Motor neuron (in vitro differentiated cells): ENCODE measurements at regions not wholly inside any gene's neighbourhood (a gene's known extent, or its start where the extent isn't known, plus 50 kb on each side); places are given as distances from the start of the nearest gene placed in this dataset.

Source experiments
- ATAC-seq, 8 experiments: fragments of 200-7000 bp; cut with Tn5 transposase; replicated peaks in 6 of 8; 2 replicates each; pipeline ENCODE4 v1.8.0; 2021; ENCODE audit warnings: mild to moderate bottlenecking in 8 of 8, moderate library complexity in 8 of 8
- H3K27ac ChIP-seq, 2 donors: fragments of 250-450 bp; sonication (Bioruptor Pico); 2 replicates each; pipeline ENCODE4 v1.9.0; 2021; ENCODE audit warnings: antibody characterized with exemption in 2 of 2, mild to moderate bottlenecking in 2 of 2, moderate library complexity in 1 of 2
- H3K4me1 ChIP-seq, 2 donors: fragments of 250-450 bp; sonication (Bioruptor Pico); replicated peaks in 1 of 2; 2 replicates each; pipeline ENCODE4 v1.6.1; 2021; ENCODE audit warnings: antibody characterized with exemption in 2 of 2, mild to moderate bottlenecking in 2 of 2, moderate library complexity in 1 of 2
- H3K4me3 ChIP-seq, 5 donors: fragments of 250-450 bp; sonication (Bioruptor Pico); 2 replicates each; pipeline ENCODE4 v1.9.0; 2021; ENCODE audit warnings: antibody characterized with exemption in 5 of 5, mild to moderate bottlenecking in 5 of 5, moderate library complexity in 4 of 5
- WGBS, 10 experiments: fragments of 450-650 bp; shearing (Covaris generic); methylation state at CpG; one replicate each; pipeline ENCODE4 v1.0.0; 2022; 5-methylcytosine and 5-hydroxymethylcytosine counted together
- in situ Hi-C, 9 experiments: fragments of 400-800 bp; cut with MboI; loops; one replicate each; pipeline ENCODE4 v1.15.0; 2021; ENCODE audit warnings: low sequenced_read_pairs in 9 of 9, low pct_unique_long_range_greater_than_20kb in 2 of 9; ENCODE audit not compliant: unreplicated experiment in 9 of 9

- Histone ChIP-seq H3K27ac (no peak overlapping the region), H3K4me1 (no peaks in the 10 kb centered on the region), H3K4me3 (no peak overlapping the region)
- in situ Hi-C loops = no loop called here
- 51 to 100% (median 93%) methylated on average over 1 to 3 of the region's 3 CpGs; no CpG with 5 or more reads in 3 of the 10 experiments for WGBS, 10 experiments
- ATAC-seq = no peak
Measured at GRCh38 chr4:14857475-14857874, 144.8 kb upstream of the CPEB2 start.

DNA sequence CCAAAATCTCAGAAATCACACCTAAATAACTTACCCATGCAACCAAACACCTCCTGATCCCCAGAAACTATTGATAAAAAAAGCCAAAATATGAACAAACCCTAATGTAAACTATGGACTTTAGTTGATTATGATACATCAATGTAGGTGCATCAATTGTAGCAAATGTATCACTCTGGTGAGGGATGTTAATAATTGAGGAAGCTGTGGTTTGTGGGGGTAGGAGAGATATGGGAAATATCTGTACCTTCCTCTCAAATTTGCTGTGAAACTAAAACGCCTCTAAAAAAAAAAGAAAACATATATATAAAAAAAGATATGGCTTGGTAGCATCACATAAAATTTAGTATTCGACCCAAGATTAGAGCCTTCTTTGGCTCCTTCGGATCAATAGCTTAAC is 144.3 kb upstream of the CPEB2 start:
- in situ Hi-C loops = no loop called here
- Histone ChIP-seq H3K4me1 (no peaks in the 10 kb centered on the region), H3K4me3 (no peak overlapping the region), H3K27ac (no peak overlapping the region)
- WGBS, 10 experiments = 69 to 92% (median 88%) methylated on average over 2 to 3 of the region's 3 CpGs; no CpG with 5 or more reads in 2 of the 10 experiments
- no peak for ATAC-seq

DNA sequence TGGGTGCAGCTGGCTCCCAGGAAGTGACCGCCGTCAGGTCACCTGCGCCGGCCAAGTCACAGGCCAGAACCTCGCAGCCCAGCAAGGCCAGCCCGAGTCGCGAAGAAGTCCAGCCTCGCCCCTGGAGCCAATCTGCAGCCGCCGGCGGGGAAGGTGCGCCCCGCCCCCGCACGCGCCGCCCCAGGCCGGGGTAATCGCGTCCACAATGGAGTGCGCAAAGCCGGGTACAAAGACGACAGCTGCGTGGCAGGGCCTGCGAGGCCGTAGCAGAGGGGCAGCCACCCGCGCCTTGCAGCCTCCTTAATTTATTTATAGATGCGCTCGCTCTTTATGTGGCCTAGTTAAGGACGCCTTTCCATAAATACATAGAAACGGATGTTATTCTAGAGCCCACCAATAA is 139.4 kb upstream of the CPEB2 start:
- no peak overlapping the region for H3K27ac ChIP-seq
- H3K4me1 ChIP-seq = peaks cover 7 to 11% of the 10 kb centered on the region in 2 donors
- WGBS, 10 experiments = 10 to 98% (median 86%) methylated on average over 2 to 13 of the region's 33 CpGs; no CpG with 5 or more reads in 6 of the 10 experiments
- ATAC-seq = peak in 6 of 8 experiments; percentile 35 to 83 (median 62)
- in situ Hi-C loops = no loop called here
- H3K4me3 ChIP-seq = no peak overlapping the region

DNA sequence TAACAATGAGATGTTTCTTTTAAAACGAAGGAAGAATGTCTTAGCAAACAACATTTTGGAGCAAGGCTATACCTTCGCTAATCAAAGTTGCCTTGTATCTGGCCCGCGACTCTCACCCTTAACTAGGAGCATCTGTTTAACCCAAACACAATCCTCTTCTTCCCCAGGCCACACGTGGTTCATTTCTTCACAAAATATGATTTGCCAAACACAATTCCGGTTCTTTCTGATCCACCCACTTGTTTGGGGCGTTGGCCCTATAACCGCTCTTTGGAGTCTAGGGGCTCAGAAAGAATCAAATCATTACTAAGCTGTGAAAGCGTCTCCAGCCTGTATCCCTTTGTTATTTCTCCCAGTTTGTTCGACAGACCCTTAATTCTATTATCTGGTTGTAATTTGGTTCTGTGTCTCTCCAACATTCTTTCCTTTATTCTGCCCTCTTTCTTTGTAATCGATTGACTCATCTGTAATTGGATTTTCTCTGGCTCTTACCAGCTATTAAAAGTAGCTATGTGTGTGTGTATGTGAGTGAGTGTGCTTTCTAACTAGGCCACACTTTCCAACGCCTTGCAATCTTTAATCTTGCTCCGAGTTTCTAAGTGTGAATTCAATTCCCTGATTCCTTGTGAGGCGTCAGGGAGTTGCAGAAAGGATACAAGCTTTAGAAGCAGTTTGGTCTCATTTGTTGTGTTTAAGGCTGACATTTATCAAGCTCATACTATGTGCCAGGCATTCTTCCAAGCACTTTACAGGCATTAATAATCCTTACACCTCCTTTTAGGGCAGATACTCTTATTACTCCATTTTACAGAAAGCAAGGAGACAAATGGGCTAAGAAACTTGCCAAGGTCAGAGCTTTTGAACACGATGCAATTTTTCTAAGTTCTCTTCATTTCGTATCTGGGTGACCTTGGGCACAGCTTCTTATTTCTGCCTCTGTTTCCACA is 138.6 kb upstream of the CPEB2 start:
- ATAC-seq = peak in 3 of 8 experiments; percentile 6 to 55 (median 35)
- in situ Hi-C loops = no loop called here
- H3K4me3 ChIP-seq = no peak overlapping the region
- H3K27ac ChIP-seq = no peak overlapping the region
- peaks cover 10 to 19% of the 10 kb centered on the region in 2 donors for H3K4me1 ChIP-seq
- 18 to 90% (median 68%) methylated on average over 7 to 16 of the region's 16 CpGs for WGBS, 10 experiments

DNA sequence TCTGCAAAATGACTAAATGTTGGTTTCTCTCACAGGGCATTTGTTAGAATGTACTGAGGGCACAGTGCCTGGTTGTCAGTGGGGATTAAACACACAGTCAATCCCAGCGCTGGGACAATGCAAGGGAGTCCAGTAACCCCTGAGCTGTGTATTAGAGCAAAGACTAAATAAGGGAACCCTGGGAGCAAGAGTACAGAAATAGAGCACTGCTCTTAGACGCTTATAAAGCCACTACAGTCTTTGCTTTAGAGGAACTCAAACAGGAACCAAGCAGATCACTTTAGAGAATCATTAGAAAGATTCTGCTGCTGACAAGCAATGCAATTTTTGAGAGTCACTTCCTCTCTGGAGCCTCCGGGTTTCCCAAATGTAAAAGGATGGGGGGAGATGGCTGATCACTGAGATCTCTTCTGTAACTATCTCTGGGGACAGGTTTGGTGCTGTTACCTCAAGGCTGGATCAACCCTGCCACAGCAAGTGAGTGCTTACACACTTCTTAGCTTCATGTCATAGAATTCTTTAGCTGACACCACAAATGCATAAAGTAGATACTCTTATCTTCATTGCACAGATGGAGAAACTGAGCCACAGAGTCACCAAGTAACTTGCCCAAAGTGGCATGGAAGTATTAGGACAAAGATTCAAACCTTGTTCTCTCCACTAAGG is 137.8 kb upstream of the CPEB2 start:
- no peak for ATAC-seq
- no peak overlapping the region for H3K27ac ChIP-seq
- WGBS, 10 experiments = 0 to 86% (median 63%) methylated on average over 1 to 2 of the region's 3 CpGs; no CpG with 5 or more reads in 3 of the 10 experiments
- in situ Hi-C loops = no loop called here
- no peak overlapping the region for H3K4me3 ChIP-seq
- peaks cover 10 to 20% of the 10 kb centered on the region in 2 donors for H3K4me1 ChIP-seq

DNA sequence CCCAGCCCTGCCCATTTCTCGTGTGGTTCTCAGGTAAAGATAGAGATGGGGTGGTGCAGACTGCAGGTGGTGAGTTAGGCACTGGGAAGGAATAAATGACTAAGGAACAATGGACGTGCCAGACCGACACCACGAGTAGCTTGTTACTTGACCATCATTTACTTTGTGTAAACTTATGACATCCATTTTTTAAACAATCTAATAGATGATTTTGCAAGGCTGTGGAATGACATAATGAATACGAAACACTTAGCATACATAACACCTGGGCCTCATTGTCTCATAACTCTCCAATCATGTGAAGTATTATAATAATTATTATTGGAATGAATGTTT is 137.3 kb upstream of the CPEB2 start:
- 49 to 100% (median 90%) methylated on average over 2 to 5 of the region's 5 CpGs; no CpG with 5 or more reads in 2 of the 10 experiments for WGBS, 10 experiments
- in situ Hi-C loops = no loop called here
- no peak overlapping the region for H3K4me3 ChIP-seq
- H3K4me1 ChIP-seq = peaks cover 10 to 20% of the 10 kb centered on the region in 2 donors
- no peak overlapping the region for H3K27ac ChIP-seq
- no peak for ATAC-seq

GRCh38 chr4:14865804-14866203 is 136.5 kb upstream of the CPEB2 start:
- no peak overlapping the region for H3K27ac ChIP-seq
- H3K4me3 ChIP-seq = no peak overlapping the region
- in situ Hi-C loops = no loop called here
- peaks cover 10 to 20% of the 10 kb centered on the region in 2 donors for H3K4me1 ChIP-seq
- ATAC-seq = peak in 1 of 8 experiments; percentile 15

DNA sequence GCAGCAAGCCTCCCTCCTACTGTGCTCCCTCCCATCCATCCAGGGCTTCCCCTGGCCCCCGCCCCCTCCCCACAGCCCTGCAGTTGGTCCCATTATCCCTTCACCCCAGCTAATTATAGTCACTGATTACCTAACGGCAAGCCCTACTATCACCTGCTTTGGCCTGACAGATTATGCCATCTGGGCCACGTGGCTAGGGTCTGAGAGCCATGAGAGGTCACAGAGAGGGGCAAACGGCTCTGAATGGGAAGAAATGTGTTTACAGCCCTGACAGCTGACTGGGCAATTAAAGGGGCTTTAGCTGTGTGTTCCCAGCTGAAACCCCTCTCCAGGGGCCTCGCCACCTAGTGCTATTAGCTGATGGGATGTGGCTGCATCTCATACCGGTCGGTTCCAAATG is 134.4 kb upstream of the CPEB2 start:
- Histone ChIP-seq H3K27ac (peak overlapping the region; percentile 25 to 52), H3K4me1 (peaks cover 10 to 20% of the 10 kb centered on the region in 2 donors), H3K4me3 (no peak overlapping the region)
- in situ Hi-C loops = no loop called here
- 8 to 73% (median 30%) methylated on average over 1 to 5 of the region's 7 CpGs; no CpG with 5 or more reads in 5 of the 10 experiments for WGBS, 10 experiments
- peak in 5 of 8 experiments; percentile 81 to 94 (median 91) for ATAC-seq

DNA sequence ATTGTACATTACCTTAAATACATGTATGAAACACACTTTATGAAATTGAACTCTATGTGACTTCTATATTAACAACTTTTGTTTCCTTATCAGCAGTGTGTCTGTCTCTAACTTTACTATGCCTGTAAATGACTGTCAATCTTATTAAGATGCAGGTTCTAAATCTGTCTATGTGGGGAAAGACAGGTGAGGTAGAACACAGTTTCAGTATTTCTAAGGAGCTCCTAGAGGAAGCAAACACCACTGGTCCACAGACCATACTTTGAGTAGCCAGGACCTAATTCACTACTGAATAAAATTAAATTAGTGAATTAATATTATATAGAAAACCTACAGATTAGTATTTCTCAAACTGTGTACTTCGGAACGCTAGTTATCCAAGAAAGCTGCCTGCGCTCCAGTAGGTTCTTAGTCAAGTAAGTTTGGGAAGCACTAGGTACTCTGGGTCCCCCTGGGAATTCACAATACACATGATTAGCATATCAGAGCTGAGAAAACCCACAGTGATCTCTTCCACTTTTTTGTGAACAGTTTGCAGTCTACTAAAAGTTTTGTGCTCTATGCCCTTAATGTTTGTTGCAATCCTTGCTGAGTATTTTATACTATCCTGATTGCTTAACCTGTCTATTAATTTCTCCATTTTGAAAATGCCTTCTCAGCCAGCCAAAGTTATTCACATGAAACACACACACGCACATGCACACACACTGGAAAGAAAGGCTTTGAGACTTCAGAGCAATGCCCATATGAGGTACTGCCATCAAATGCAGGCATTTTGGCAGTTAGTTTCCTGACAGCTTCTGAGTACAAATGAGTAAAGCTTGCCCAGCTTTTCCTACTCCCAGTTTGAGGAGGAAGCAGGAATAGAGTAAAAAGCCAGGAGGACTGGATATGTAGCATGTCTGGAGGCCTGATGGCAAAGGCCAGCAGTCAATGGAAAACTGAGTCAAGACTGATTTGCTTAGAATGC is 133.6 kb upstream of the CPEB2 start:
- H3K4me1 ChIP-seq = peaks cover 10 to 20% of the 10 kb centered on the region in 2 donors
- ATAC-seq = no peak
- peak overlapping the region in 1 of 2 donors; percentile 25 for H3K27ac ChIP-seq
- in situ Hi-C loops = no loop called here
- WGBS, 10 experiments = 40 to 100% (median 81%) methylated on average over 1 to 4 of the region's 4 CpGs; no CpG with 5 or more reads in 1 of the 10 experiments
- H3K4me3 ChIP-seq = no peak overlapping the region

DNA sequence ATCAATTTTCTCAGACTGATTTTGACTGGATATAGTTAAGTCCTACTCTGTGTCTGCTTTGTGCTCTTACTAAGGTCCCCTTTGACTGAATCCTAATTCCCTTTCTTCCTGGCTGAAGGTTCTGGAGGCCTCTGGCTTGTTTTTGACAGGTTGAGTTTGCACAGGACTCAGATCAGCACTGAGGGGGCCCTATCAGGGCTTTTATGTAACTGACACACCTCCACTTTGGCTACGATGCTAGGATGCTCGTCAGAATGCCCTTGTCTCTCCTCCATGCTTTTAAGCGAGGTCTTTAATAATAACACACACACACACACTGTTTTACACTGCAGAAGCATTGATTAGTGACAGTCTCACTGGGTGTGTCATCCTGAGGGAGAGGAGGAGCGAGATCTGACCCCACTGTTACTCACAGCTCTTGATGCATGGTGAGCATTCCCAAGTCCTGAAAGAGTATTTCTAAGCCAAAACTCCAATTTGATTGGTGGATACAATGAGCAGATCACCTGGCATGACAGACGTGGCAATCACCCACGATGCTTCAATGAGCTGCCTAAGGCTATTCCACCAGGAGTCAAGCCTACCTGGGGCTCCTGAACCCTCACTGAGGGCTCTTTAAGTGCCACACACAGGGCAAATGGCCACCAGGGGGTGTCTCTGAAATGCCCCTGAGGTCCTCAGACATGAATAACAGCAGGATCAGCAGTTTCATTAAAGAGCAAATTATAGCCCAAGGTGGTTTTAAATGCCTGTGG is 130.4 kb upstream of the CPEB2 start:
- peak in 3 of 8 experiments; percentile 19 to 25 (median 24) for ATAC-seq
- Histone ChIP-seq H3K4me3 (no peak overlapping the region), H3K27ac (no peak overlapping the region), H3K4me1 (peaks cover 10 to 19% of the 10 kb centered on the region in 2 donors)
- in situ Hi-C loops = no loop called here
- WGBS, 10 experiments = 0 to 63% (median 60%) methylated on average over 1 to 3 of the region's 6 CpGs; no CpG with 5 or more reads in 5 of the 10 experiments

- in situ Hi-C loops = no loop called here
- Histone ChIP-seq H3K27ac (no peak overlapping the region), H3K4me3 (no peak overlapping the region), H3K4me1 (no peaks in the 10 kb centered on the region)
- no peak for ATAC-seq
- WGBS, 10 experiments = 0 to 83% (median 44%) methylated on average over 1 of the region's 1 CpG; no CpG with 5 or more reads in 4 of the 10 experiments
Measured at GRCh38 chr4:14874990-14875389, 127.3 kb upstream of the CPEB2 start.
